ENCODE measurements at regions not wholly inside any gene's neighbourhood (a gene's known extent, or its start where the extent isn't known, plus 50 kb on each side); places are given as distances from the start of the nearest gene placed in this dataset.

- TF ChIP-seq GABPA (IDR thresholded peaks at IDR 0.05; ENCODE audit: low read depth) (no peak), EZH2 (IDR thresholded peaks at IDR 0.05; ENCODE audit: borderline replicate concordance, control insufficient read depth, low read depth, low read length) (no peak), IRF4 (IDR thresholded peaks at IDR 0.05; ENCODE audit: low read depth, low read length) (no peak), ATF7 (IDR thresholded peaks at IDR 0.05; ENCODE audit: low read depth) (no peak), HDAC2 (IDR thresholded peaks at IDR 0.05) (no peak), POLR2AphosphoS5 (IDR thresholded peaks at IDR 0.05; ENCODE audit: low read length) (no peak), CTCF (IDR thresholded peaks at IDR 0.05 in 2 of 3, conservative IDR thresholded peaks at IDR 0.05 in 1 of 3; ENCODE audit: control insufficient read depth in 2 of 3, extremely low read depth in 1 of 3, insufficient read depth in 1 of 3, low read depth in 3 of 3, low read length in 3 of 3) (no peak), PAX8 (IDR thresholded peaks at IDR 0.05) (no peak), E2F4 (IDR thresholded peaks at IDR 0.05; ENCODE audit: low read depth, low read length) (no peak), FOXM1 (IDR thresholded peaks at IDR 0.05; ENCODE audit: low read depth, low read length) (no peak), JUND (IDR thresholded peaks at IDR 0.05; ENCODE audit: low read depth, low read length) (no peak), ZBTB11 (CRISPR knock-in tag; IDR thresholded peaks at IDR 0.05) (no peak)
Measured at GRCh38 chr12:127324681-127325080, 942.3 kb upstream of the TMEM132C start.
